NT2/D1 (cell line): ENCODE measurements at regions not wholly inside any gene's neighbourhood (a gene's known extent, or its start where the extent isn't known, plus 50 kb on each side); places are given as distances from the start of the nearest gene placed in this dataset.

ENCODE experiments used
- SUZ12 ChIP-seq: IDR thresholded peaks from 2 replicates; pipeline ENCODE4 v1.6.1; 2011; ENCODE audit not compliant: insufficient read length, insufficient read depth; ENCODE audit errors: extremely low read depth
- YY1 ChIP-seq: IDR thresholded peaks from 2 replicates; pipeline ENCODE4 v1.6.1; 2011; ENCODE audit not compliant: insufficient read length, insufficient read depth
- ZNF274 ChIP-seq: IDR thresholded peaks from 2 replicates; pipeline ENCODE4 v1.6.1; 2011; ENCODE audit warnings: mild to moderate bottlenecking, low read depth, low read length

DNA sequence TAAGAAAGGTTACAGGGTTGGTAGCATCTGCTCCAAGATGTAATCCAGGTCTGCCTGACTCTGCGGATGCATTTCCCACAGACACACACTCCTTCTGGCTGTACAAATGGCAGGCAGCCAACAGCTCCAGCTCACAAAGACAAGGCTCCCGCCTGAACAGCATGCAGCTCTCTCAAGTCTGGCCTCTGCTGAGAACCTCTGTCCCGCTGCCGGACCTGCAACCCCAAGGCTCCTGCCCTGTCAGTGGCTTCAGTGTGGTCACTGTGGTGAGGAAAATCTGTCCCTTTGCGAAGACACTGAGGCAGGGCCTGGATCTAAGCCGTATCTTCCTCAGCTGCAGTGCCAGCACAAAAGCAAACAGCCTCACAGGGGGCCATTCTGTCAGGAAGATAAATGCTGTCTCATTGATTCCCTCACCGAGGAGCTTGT, 469.3 kb upstream of the MEX3C start:
- TF ChIP-seq YY1 = no peak
- no peak for TF ChIP-seq SUZ12
- no peak for TF ChIP-seq ZNF274
